ENCODE measurements at regions not wholly inside any gene's neighbourhood (a gene's known extent, or its start where the extent isn't known, plus 50 kb on each side); places are given as distances from the start of the nearest gene placed in this dataset.
"Not testable (repeated sequence)": the region's sequence is repeated elsewhere in the genome, so short reads cannot be mapped to it uniquely, and the experiment has no call there.

DNA sequence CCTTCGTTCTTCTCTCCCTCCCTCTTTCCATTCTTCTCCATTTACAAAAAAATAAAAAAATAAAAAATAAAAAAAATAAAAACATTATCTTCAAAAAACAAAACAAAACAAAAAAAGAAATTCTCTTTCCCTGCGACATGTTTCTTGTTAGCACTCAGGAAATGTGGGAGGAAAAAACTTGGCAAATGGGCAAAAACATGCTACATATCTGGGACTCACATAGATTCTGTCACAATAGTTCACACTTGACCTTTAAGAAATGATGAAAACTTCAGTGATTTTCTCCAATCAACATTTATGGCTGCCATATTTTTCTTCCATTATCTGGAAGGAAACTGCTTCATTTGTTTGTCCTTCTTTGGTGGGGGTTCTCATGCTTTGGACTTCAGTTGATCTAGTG, 109.3 kb downstream of the PRKAB2 start:
- DNase-seq (ENCODE audit: low read depth): no peak

DNA sequence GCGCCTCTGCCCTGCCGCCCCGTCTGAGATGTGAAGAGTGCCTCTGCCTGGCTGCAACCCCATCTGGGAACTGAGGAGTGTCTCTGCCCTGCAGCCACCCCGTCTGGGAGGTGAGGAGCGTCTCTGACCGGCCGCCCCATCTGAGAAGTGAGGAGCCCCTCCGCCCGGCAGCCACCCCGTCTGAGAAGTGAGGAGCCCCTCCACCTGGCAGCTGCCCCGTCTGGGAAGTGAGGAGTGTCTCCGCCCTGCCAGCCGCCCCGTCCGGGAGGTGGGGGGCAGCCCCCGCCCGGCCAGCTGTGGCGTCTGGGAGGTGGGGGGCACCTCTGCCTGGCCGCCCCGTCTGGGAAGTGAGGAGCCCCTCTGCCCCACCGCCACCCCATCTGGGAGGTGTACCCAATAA, 110.4 kb downstream of the PRKAB2 start:
- not testable (repeated sequence) for DNase-seq (ENCODE audit: low read depth)

DNA sequence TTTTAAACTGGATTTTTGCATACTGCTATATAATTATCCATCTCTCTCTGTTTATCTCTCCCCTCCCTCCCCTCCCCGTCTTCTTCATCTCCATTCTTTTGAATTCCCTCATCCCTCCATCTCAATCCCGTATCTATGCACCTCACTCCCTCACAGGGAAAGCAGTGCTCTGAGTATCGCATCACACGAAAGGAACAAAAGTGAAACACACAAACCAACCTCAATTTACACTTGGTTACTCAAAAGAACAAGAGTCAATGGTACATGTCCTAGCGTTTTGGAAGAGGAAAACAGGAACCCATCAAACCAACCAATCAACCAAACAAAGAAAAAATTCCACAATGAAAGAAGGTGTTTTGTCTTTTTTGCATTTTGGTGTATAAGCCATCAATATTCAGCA, 115.1 kb downstream of the NBPF12 start:
- no peak for DNase-seq (ENCODE audit: low read depth)

DNA sequence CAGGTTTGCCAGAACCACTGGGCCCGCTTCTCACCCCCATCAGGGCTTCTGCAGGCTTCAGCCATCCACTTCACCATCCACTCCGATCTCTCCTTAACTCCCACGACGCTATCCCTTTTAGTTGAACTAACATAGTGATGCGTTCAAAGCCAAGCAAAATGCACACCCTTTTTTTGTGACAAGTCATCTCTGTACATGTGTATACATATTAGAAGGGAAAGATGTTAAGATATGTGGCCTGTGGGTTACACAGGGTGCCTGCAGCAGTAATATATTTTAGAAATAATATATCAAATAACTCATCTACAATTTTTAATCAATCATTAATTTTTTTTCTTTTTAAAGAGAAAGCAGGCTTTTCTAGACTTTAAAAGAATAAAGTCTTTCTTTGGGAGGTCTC, 114.6 kb downstream of the NBPF12 start:
- no peak for DNase-seq (ENCODE audit: low read depth)

DNA sequence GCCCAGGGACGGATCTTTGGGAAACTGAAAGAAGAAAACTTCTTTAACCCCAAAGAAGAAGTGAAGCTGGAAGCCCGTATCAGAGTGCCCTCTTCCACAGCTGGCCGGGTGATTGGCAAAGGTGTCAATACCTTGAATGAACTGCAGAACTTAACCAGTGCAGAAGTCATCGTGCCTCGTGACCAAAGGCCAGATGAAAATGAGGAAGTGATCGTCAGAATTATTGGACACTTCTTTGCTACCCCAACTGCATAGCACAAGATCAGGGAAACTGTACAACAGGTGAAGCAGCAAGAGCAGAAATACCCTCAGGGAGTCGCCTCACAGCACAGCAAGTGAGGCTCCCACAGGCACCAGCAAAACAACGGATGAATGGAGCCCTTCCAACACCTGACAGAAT, 114.0 kb downstream of the NBPF12 start:
- DNase-seq (ENCODE audit: low read depth): no peak

DNA sequence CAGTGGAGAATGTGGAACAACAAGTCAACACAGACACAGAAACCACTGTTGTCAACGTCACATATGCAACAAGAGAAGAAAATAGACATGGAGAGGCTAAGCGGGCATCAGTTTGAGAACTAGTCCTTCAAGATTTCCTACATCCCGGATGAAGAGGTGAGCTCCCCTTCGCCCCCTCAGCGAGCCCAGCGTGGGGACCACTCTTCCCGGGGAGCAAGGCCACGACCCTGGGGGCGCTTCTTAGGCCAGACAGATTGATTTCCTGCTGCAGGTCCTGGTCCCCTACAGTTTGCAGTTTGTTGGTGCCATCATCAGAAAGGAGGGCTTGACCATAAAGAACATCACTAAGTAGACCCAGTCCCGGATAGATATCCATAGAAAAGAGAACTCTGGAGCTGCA, 113.0 kb downstream of the NBPF12 start:
- DNase-seq (ENCODE audit: low read depth): no peak

DNA sequence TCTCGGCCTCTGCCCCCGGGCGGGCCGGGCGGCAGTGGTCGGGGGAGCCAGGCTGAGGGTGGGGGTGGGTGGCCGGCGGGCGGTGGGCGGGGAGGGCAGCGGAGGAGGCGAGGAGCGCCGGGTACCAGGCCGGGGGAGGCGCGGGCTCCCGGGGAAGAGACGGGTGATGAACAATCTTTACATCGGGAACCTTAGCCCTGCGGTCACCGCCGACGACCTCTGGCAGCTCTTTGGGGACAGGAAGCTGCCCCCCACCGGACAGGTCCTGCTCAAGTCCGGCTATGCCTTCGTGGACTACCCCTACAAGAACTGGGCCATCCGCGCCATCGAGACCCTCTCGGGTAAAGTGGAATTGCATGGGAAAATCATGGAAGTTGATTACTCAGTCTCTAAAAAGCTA, 112.5 kb downstream of the NBPF12 start:
- DNase-seq (ENCODE audit: low read depth): no peak

DNA sequence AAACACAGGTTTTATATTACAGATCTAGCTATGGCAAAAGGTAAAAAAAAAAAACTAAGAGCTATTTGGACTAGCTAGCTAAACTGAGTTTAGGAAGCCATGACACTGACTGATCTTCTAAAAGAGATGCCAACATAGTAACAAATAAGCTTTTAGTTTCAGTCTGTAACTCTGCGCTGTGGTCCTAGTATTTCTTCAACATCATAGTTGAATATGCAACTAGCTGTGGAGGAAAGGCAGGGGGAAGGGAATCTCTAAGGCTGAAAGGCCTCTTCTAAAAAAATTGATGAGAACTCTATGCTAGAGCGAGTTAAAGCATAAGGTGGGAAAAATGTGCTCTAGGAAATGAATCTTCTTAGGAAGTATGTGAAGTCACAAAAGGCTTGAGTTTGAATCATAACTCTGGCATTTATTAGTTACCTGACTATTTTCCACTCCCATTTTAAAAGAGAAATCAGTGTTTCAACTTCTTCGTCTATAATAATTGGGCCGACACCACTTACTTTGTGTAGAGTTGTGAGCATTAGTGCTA, 108.8 kb downstream of the NBPF12 start:
- DNase-seq (ENCODE audit: low read depth): not testable (repeated sequence)

DNA sequence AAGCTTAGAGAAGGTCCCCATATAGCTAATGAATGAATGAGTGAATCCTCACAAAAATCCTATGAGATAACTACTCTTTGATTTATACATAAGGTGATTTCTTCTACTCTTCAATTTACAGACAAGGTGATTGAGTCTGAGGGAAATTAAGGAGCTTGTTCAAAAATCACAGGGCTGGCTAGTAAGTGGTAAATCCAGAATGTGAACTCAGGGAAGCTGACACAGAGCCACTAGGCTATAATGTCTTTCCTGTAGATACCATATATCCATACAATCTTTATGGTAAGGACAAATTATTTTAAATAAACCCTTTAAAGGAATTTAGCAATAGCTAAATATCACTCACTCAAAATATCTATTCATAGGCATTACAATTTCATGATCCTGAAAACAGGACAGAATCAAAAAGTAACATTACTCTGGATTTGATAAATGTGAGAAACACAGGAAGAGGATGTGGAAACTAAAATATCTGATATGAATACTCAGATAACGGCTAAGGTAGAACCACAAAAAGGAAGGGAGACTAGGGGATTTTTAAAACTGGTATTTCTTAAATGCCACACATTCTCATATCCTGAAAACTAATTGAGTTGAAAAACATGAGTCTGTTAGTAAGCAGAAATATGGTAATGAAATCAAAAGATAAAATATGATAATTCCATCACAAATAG, 108.2 kb downstream of the NBPF12 start:
- no peak for DNase-seq (ENCODE audit: low read depth)
